BJ (cell line): ENCODE measurements at regions not wholly inside any gene's neighbourhood (a gene's known extent, or its start where the extent isn't known, plus 50 kb on each side); places are given as distances from the start of the nearest gene placed in this dataset.

ENCODE experiments used
- CTCF ChIA-PET: fragments of 350-600 bp; formaldehyde crosslinking; extraction: SDS; loops from one replicate; lab custom pipeline; 2021; ENCODE audit warnings: antibody characterized with exemption, inconsistent platforms; lab: Yijun Ruan, JAX
- POLR2A ChIA-PET: fragments of 300-600 bp; sonication (Branson Sonifier 250); formaldehyde crosslinking; extraction: SDS; loops from one replicate; lab custom pipeline; 2021; ENCODE audit warnings: antibody characterized with exemption; lab: Charles Lee
- DNase-seq: peaks from one replicate; pipeline ENCODE4 v3.0.0-alpha.2; 2011; ENCODE audit warnings: low read depth
- H3K27me3 ChIP-seq: 2 replicates; pipeline ENCODE4 v1.6.0; 2011; ENCODE audit warnings: low read length; ENCODE audit not compliant: control insufficient read depth, insufficient read depth
- H3K36me3 ChIP-seq: 2 replicates; pipeline ENCODE4 v1.5.1; 2011; ENCODE audit warnings: low read length; ENCODE audit not compliant: control insufficient read depth, insufficient read depth
- H3K4me3 ChIP-seq: 2 replicates; pipeline ENCODE4 v1.5.1; 2011; ENCODE audit warnings: low read depth, mild to moderate bottlenecking, control low read depth, low read length
- CTCF ChIP-seq: IDR thresholded peaks from 2 replicates; pipeline ENCODE4 v1.5.1; 2011; ENCODE audit warnings: low read depth, mild to moderate bottlenecking, control low read depth, inconsistent platforms, low read length, moderate library complexity; ENCODE audit not compliant: insufficient read depth

GRCh38 chr5:61993295-61993927 is 312.6 kb upstream of the KIF2A start:
- DNase-seq: no peak
- Histone ChIP-seq H3K36me3 (no peaks in the 10 kb centered on the region), H3K4me3 (no peak overlapping the region), H3K27me3 (no peaks in the 10 kb centered on the region)
- ChIA-PET CTCF (interaction anchor here (0.7 kb wide), 1 partner anchor 13 kb away, joined by 3 read pairs; no protein-coding TSS in a partner anchor), POLR2A (no interaction called here)
- no peak for TF ChIP-seq CTCF

- ChIA-PET CTCF (no interaction called here), POLR2A (no interaction called here)
- TF ChIP-seq CTCF: no peak
- H3K36me3 ChIP-seq: no peaks in the 10 kb centered on the region
- H3K4me3 ChIP-seq: no peak overlapping the region
- no peak for DNase-seq
- no peaks in the 10 kb centered on the region for H3K27me3 ChIP-seq
These were observed 311.8 kb upstream of the KIF2A start for GRCh38 chr5:61994171-61994570.

DNA sequence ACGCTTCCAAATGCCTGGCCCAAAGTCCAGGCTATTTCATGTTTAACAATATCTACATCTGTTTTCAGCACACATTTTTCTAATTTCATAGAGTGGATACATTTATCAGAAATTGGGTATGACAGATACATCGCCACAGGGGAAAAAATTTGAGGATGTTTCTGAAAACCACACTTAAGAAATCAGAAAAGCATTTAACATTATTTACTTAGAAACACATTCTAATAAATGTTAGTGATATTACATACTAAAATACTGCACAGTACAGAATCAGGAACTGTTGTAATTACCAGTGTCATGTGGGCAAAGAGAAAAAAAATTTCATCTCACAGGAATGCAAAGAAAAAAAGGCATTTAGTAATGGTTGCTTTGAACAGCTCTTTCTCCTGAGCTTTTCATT is 310.5 kb upstream of the KIF2A start:
- Histone ChIP-seq H3K27me3 (no peaks in the 10 kb centered on the region), H3K4me3 (no peak overlapping the region), H3K36me3 (no peaks in the 10 kb centered on the region)
- CTCF ChIA-PET: interaction anchor here (0.6 to 1.6 kb wide), 2 partner anchors 18 to 1452 kb away, joined by 3 to 4 read pairs; no protein-coding TSS in a partner anchor
- no peak for TF ChIP-seq CTCF
- POLR2A ChIA-PET: no interaction called here
- DNase-seq: no peak

- Histone ChIP-seq H3K36me3 (no peaks in the 10 kb centered on the region), H3K27me3 (no peaks in the 10 kb centered on the region), H3K4me3 (no peak overlapping the region)
- POLR2A ChIA-PET: no interaction called here
- CTCF ChIA-PET: no interaction called here
- DNase-seq: no peak
- TF ChIP-seq CTCF: no peak
These were observed 306.6 kb upstream of the KIF2A start for GRCh38 chr5:61999371-61999770.

GRCh38 chr5:62000646-62001045 is 305.4 kb upstream of the KIF2A start:
- H3K36me3 ChIP-seq: no peaks in the 10 kb centered on the region
- H3K4me3 ChIP-seq: no peak overlapping the region
- no peak for DNase-seq
- no peak for TF ChIP-seq CTCF
- ChIA-PET CTCF (no interaction called here), POLR2A (no interaction called here)
- H3K27me3 ChIP-seq: no peaks in the 10 kb centered on the region
